ENCODE measurements at regions not wholly inside any gene's neighbourhood (a gene's known extent, or its start where the extent isn't known, plus 50 kb on each side); places are given as distances from the start of the nearest gene placed in this dataset.

GRCh38 chr2:23112517-23112916 lies 272.5 kb upstream of the KLHL29 start:
- no peaks in the 10 kb centered on the region for H4K20me1 ChIP-seq (ENCODE audit: control insufficient read depth, insufficient read depth, low read depth, low read length)

GRCh38 chr2:23114299-23114698 lies 270.7 kb upstream of the KLHL29 start:
- Histone ChIP-seq H3F3A (ENCODE audit: control insufficient read depth, insufficient read depth) (no peaks in the 10 kb centered on the region), H3K9me3 (ENCODE audit: control insufficient read depth, insufficient read depth, low read length) (no peaks in the 10 kb centered on the region), H3K4me2 (ENCODE audit: low read length) (no peak overlapping the region), H3K4me3 (ENCODE audit: low read length) (no peak overlapping the region), H3K4me1 (ENCODE audit: control insufficient read depth, low read length) (no peaks in the 10 kb centered on the region), H3K9me2 (replicated peaks; ENCODE audit: control insufficient read depth, low read length) (no peaks in the 10 kb centered on the region), H3K27me3 (ENCODE audit: control insufficient read depth, low read length) (no peaks in the 10 kb centered on the region), H4K20me1 (ENCODE audit: control insufficient read depth, insufficient read depth, low read depth, low read length) (no peaks in the 10 kb centered on the region), H3K27ac (ENCODE audit: low read depth, low read length) (no peak overlapping the region), H3K79me2 (ENCODE audit: control insufficient read depth, low read length) (no peaks in the 10 kb centered on the region), H3K36me3 (ENCODE audit: control insufficient read depth, low read length) (no peaks in the 10 kb centered on the region)
- TF ChIP-seq, protein P1, sequence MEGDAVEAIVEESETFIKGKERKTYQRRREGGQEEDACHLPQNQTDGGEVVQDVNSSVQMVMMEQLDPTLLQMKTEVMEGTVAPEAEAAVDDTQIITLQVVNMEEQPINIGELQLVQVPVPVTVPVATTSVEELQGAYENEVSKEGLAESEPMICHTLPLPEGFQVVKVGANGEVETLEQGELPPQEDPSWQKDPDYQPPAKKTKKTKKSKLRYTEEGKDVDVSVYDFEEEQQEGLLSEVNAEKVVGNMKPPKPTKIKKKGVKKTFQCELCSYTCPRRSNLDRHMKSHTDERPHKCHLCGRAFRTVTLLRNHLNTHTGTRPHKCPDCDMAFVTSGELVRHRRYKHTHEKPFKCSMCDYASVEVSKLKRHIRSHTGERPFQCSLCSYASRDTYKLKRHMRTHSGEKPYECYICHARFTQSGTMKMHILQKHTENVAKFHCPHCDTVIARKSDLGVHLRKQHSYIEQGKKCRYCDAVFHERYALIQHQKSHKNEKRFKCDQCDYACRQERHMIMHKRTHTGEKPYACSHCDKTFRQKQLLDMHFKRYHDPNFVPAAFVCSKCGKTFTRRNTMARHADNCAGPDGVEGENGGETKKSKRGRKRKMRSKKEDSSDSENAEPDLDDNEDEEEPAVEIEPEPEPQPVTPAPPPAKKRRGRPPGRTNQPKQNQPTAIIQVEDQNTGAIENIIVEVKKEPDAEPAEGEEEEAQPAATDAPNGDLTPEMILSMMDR (IDR thresholded peaks at IDR 0.05; ENCODE audit: low read depth, low read length, poor library complexity, severe bottlenecking), result no peak
- no peak for TF ChIP-seq EZH2phosphoT487 (IDR thresholded peaks at IDR 0.05; ENCODE audit: borderline replicate concordance, low read length)

More at GRCh38 chr2:23112517-23112916, 272.5 kb upstream of the KLHL29 start:
- Histone ChIP-seq H3K27ac (ENCODE audit: low read depth, low read length) (no peak overlapping the region), H3K9me2 (replicated peaks; ENCODE audit: control insufficient read depth, low read length) (no peaks in the 10 kb centered on the region), H3K27me3 (ENCODE audit: control insufficient read depth, low read length) (no peaks in the 10 kb centered on the region), H3K79me2 (ENCODE audit: control insufficient read depth, low read length) (no peaks in the 10 kb centered on the region), H3K4me1 (ENCODE audit: control insufficient read depth, low read length) (no peaks in the 10 kb centered on the region), H3K4me2 (ENCODE audit: low read length) (no peak overlapping the region), H3K4me3 (ENCODE audit: low read length) (no peak overlapping the region), H3F3A (ENCODE audit: control insufficient read depth, insufficient read depth) (no peaks in the 10 kb centered on the region), H3K36me3 (ENCODE audit: control insufficient read depth, low read length) (no peaks in the 10 kb centered on the region), H3K9me3 (ENCODE audit: control insufficient read depth, insufficient read depth, low read length) (no peaks in the 10 kb centered on the region)
- no peak for TF ChIP-seq EZH2phosphoT487 (IDR thresholded peaks at IDR 0.05; ENCODE audit: borderline replicate concordance, low read length)
- TF ChIP-seq, protein P1 (IDR thresholded peaks at IDR 0.05; ENCODE audit: low read depth, low read length, poor library complexity, severe bottlenecking), result no peak

DNA sequence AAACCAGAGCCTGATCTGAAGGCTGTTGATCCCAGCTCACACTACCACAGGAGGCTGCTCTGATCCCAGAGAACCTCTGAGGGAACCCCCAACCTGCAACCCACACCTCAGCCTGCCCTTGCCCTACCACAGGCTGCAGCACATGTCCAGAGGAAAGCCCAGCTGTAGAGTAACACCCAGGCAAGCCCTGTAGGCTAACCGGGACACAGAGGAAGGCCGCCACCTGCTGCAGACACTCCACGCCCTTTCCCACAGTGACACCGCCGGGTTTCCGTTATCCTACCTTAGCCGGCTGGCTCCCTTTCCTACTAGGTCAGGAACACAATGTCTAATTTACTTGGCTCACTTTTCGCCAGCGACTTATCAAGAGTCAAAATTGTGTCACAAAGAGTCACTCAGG lies 266.7 kb upstream of the KLHL29 start:
- H3K79me2 ChIP-seq (ENCODE audit: control insufficient read depth, low read length), result no peaks in the 10 kb centered on the region
- no peak for TF ChIP-seq EZH2phosphoT487 (IDR thresholded peaks at IDR 0.05; ENCODE audit: borderline replicate concordance, low read length)
- TF ChIP-seq, protein P1 (IDR thresholded peaks at IDR 0.05; ENCODE audit: low read depth, low read length, poor library complexity, severe bottlenecking), result no peak

More for the DNA sequence above, 266.7 kb upstream of the KLHL29 start:
- Histone ChIP-seq H4K20me1 (ENCODE audit: control insufficient read depth, insufficient read depth, low read depth, low read length) (no peaks in the 10 kb centered on the region), H3K36me3 (ENCODE audit: control insufficient read depth, low read length) (no peaks in the 10 kb centered on the region), H3K27me3 (ENCODE audit: control insufficient read depth, low read length) (no peaks in the 10 kb centered on the region), H3K9me2 (replicated peaks; ENCODE audit: control insufficient read depth, low read length) (no peaks in the 10 kb centered on the region), H3K27ac (ENCODE audit: low read depth, low read length) (no peak overlapping the region), H3F3A (ENCODE audit: control insufficient read depth, insufficient read depth) (no peaks in the 10 kb centered on the region), H3K4me2 (ENCODE audit: low read length) (no peak overlapping the region), H3K4me3 (ENCODE audit: low read length) (no peak overlapping the region), H3K9me3 (ENCODE audit: control insufficient read depth, insufficient read depth, low read length) (no peaks in the 10 kb centered on the region), H3K4me1 (ENCODE audit: control insufficient read depth, low read length) (no peaks in the 10 kb centered on the region)
